K562 (cell line): ENCODE measurements at regions not wholly inside any gene's neighbourhood (a gene's known extent, or its start where the extent isn't known, plus 50 kb on each side); places are given as distances from the start of the nearest gene placed in this dataset.

Experiments used
- ATAC-seq: fragments of 200-7000 bp; cut with Tn5 transposase; 3 replicates; pipeline ENCODE4 v1.9.1; 2020; ENCODE audit warnings: moderate library complexity
- BruUV-seq: library from RNA; stranded (reverse); fragments of 400-500 nt; replicated peaks from 2 replicates; lab custom pipeline; 2021; lab: Mats Ljungman, UMichigan
- CTCF ChIA-PET: fragments of 300-600 bp; formaldehyde crosslinking; extraction: SDS; loops from one replicate; lab custom pipeline; 2021; ENCODE audit warnings: low intra/inter-chr PET ratio; lab: Yijun Ruan, JAX
- POLR2A ChIA-PET: fragments of 300-600, 350-650 bp; sonication (Branson Sonifier 250); formaldehyde crosslinking; extraction: SDS; loops from one replicate; lab custom pipeline; 2021; ENCODE audit warnings: antibody characterized with exemption, inconsistent platforms; lab: Yijun Ruan, JAX
- DNase-seq, 4 experiments: peaks; one replicate each; pipeline versions ENCODE4 v3.0.0 to v3.0.0-alpha.2; 2011 to 2018; ENCODE audit warnings: low spot score in 3 of 4, mixed read lengths in 3 of 4; ENCODE audit errors: extremely low read depth in 1 of 4
- FAIRE-seq: peaks from 2 replicates; lab custom pipeline; 2011; peaks lifted over from hg19 to GRCh38; lab: Jason Lieb, UNC
- H2AFZ ChIP-seq: 2 replicates; pipeline ENCODE4 v1.6.0; 2011; ENCODE audit warnings: low read depth, low read length, control low read depth, inconsistent platforms
- H3K27ac ChIP-seq: fragments of 200-600 bp; 3 replicates; pipeline ENCODE4 v1.8.0; 2011; ENCODE audit warnings: low read depth, mild to moderate bottlenecking, control low read depth, inconsistent platforms, low read length, moderate library complexity, mixed read lengths; ENCODE audit errors: extremely low read depth
- H3K27me3 ChIP-seq, 2 experiments: fragments of 300-600 bp in 1 of 2; 2 replicates in 1 of 2; 3 replicates in 1 of 2; pipeline versions ENCODE4 v1.6.0 to v1.8.0; 2011; ENCODE audit warnings: inconsistent platforms in 2 of 2, low read length in 2 of 2, mild to moderate bottlenecking in 1 of 2, mixed read lengths in 1 of 2, moderate library complexity in 1 of 2; ENCODE audit not compliant: control insufficient read depth in 2 of 2, insufficient read depth in 2 of 2
- H3K36me3 ChIP-seq: fragments of 300-600 bp; 3 replicates; pipeline ENCODE4 v1.8.0; 2011; ENCODE audit warnings: mild to moderate bottlenecking, low read length, inconsistent platforms; ENCODE audit not compliant: control insufficient read depth, insufficient read depth
- H3K4me1 ChIP-seq, 2 experiments: fragments of 200-600 bp in 1 of 2; replicated peaks in 1 of 2; 2 replicates in 1 of 2; 3 replicates in 1 of 2; pipeline versions ENCODE4 v1.5.1 to v1.8.0; 2011; ENCODE audit warnings: inconsistent platforms in 2 of 2, low read length in 2 of 2, mild to moderate bottlenecking in 1 of 2, mixed read lengths in 1 of 2, moderate library complexity in 1 of 2; ENCODE audit not compliant: control insufficient read depth in 2 of 2, insufficient read depth in 2 of 2
- H3K4me2 ChIP-seq: 2 replicates; pipeline ENCODE4 v1.6.1; 2011; ENCODE audit warnings: low read length, control low read depth, inconsistent platforms, mixed read lengths; ENCODE audit not compliant: insufficient read depth
- H3K4me3 ChIP-seq: fragments of 200-600 bp; sonication (generic), shearing (Covaris generic); 2 replicates; pipeline ENCODE4 v1.5.1; 2016; ENCODE audit warnings: control low read depth, inconsistent platforms
- H3K79me2 ChIP-seq: fragments of 200-600 bp; 3 replicates; pipeline ENCODE4 v1.8.0; 2011; ENCODE audit warnings: low read length, inconsistent platforms; ENCODE audit not compliant: control insufficient read depth, insufficient read depth
- H3K9ac ChIP-seq, 2 experiments: 2 replicates each; pipeline versions ENCODE4 v1.6.0 to v1.6.1; 2011; ENCODE audit warnings: low read depth in 2 of 2, low read length in 2 of 2, control low read depth in 1 of 2, inconsistent platforms in 1 of 2, mild to moderate bottlenecking in 1 of 2, mixed read lengths in 1 of 2; ENCODE audit not compliant: insufficient read depth in 1 of 2
- H3K9me1 ChIP-seq: one replicate; pipeline ENCODE4 v1.6.0; 2011; ENCODE audit warnings: inconsistent platforms, mild to moderate bottlenecking, low read length, moderate library complexity; ENCODE audit not compliant: control insufficient read depth, insufficient read depth
- H3K9me3 ChIP-seq: replicated peaks from 2 replicates; pipeline ENCODE4 v1.5.1; 2011; ENCODE audit warnings: low read depth, low read length, inconsistent platforms; ENCODE audit not compliant: control insufficient read depth, insufficient read depth
- H4K20me1 ChIP-seq: replicated peaks from 2 replicates; pipeline ENCODE4 v1.6.1; 2011; ENCODE audit warnings: low read length, inconsistent platforms, mixed read lengths; ENCODE audit not compliant: control insufficient read depth, insufficient read depth
- CHD1 ChIP-seq: fragments of 200-600 bp; sonication (generic); IDR thresholded peaks from one replicate; pipeline ENCODE4 v1.6.1; 2012; ENCODE audit warnings: mild to moderate bottlenecking, moderate library complexity, low read length, inconsistent platforms
- GATAD2B ChIP-seq: fragments of 450-650 bp; IDR thresholded peaks from 2 replicates; pipeline ENCODE4 v1.6.1; 2017; ENCODE audit warnings: mild to moderate bottlenecking, borderline replicate concordance
- MYBL2 ChIP-seq, 2 experiments: fragments of 450-650 bp in 1 of 2; sonication (generic) in 1 of 2; formaldehyde crosslinking in 1 of 2; IDR thresholded peaks; 2 replicates each; pipeline versions ENCODE4 v1.6.1 to v1.8.1; 2017 to 2022; ENCODE audit warnings: borderline replicate concordance in 1 of 2, inconsistent platforms in 1 of 2, low read depth in 1 of 2, mild to moderate bottlenecking in 1 of 2, missing genetic modification reagents in 1 of 2, moderate library complexity in 1 of 2
- NR3C1 ChIP-seq: sonication (generic); formaldehyde crosslinking; IDR thresholded peaks from 2 replicates; pipeline ENCODE4 v1.8.1; 2022; ENCODE audit warnings: missing genetic modification reagents
- RBM25 ChIP-seq: fragments of 200-400 bp; formaldehyde crosslinking; IDR thresholded peaks from 2 replicates; pipeline ENCODE4 v1.6.1; 2018; ENCODE audit warnings: low read length, low read depth, moderate library complexity; ENCODE audit not compliant: severe bottlenecking
- ZBED1 ChIP-seq: IDR thresholded peaks from 2 replicates; pipeline ENCODE4 v1.6.1; 2014
- ZFP1 ChIP-seq: fragments of 450-650 bp; formaldehyde crosslinking; IDR thresholded peaks from 2 replicates; pipeline ENCODE4 v1.4.0; 2020; ENCODE audit warnings: mild to moderate bottlenecking, mixed read lengths
- WGBS: fragments of 100-300 bp; shearing (Covaris generic); methylation state at CpG from one replicate; pipeline ENCODE4 v1.1.6; 2016; ENCODE audit warnings: low coverage, mixed read lengths; ENCODE audit not compliant: insufficient coverage; ENCODE audit errors: missing lambda C conversion rate; 5-methylcytosine and 5-hydroxymethylcytosine counted together
- in situ Hi-C: fragments of 300-500 bp; cut with MboI; formaldehyde crosslinking; loops from 4 replicates; pipeline ENCODE4 v1.15.0; 2018; ENCODE audit warnings: inconsistent platforms, mixed read lengths
- intact Hi-C: fragments of 100-400 bp; cut with micrococcal nuclease; formaldehyde crosslinking; loops from 2 replicates; pipeline ENCODE4 v1.14.2; 2022
- TF ChIP-seq, protein P1 (sequence below): fragments of 450-650 bp; IDR thresholded peaks from 2 replicates; pipeline ENCODE4 v1.6.1; 2018; ENCODE audit warnings: mild to moderate bottlenecking, low read depth; ENCODE audit not compliant: partially characterized antibody

GRCh38 chr16:25544294-25544693 lies 147.5 kb upstream of the HS3ST4 start:
- no TSS peak for BruUV-seq
- FAIRE-seq = no peak
- Histone ChIP-seq H3K36me3 (no peaks in the 10 kb centered on the region), H3K27me3 (0 out of 5 replicates have a peak, but pooled peaks cover 0 to 3% of the 10 kb centered on the region in 2 experiments), H3K4me3 (no peak overlapping the region), H3K79me2 (no peaks in the 10 kb centered on the region), H3K9me3 (no peaks in the 10 kb centered on the region), H3K4me1 (no peaks in the 10 kb centered on the region), H3K27ac (no peak overlapping the region), H3K9me1 (no peaks in the 10 kb centered on the region), H4K20me1 (no peaks in the 10 kb centered on the region), H3K9ac (no peak overlapping the region), H3K4me2 (no peak overlapping the region), H2AFZ (no peak overlapping the region)
- ChIA-PET POLR2A (no interaction called here), CTCF (no interaction called here)
- DNase-seq = no peak
- WGBS = 8% methylated on average over 3 of the region's 3 CpGs
- TF ChIP-seq GATAD2B = no peak
- no peak for TF ChIP-seq NR3C1 (CRISPR knock-in tag)
- TF ChIP-seq CHD1 = no peak
- TF ChIP-seq MYBL2 (IDR thresholded peaks at IDR 0.05; ENCODE audit: low read depth) = no peak
- TF ChIP-seq MYBL2 (CRISPR knock-in tag; IDR thresholded peaks at IDR 0.05; ENCODE audit: borderline replicate concordance) = no peak
- no peak for TF ChIP-seq ZBED1
- peak; percentile 34 for TF ChIP-seq RBM25
- no peak for TF ChIP-seq ZFP1 (CRISPR knock-in tag)
- in situ Hi-C loops = no loop called here
- ATAC-seq = no peak
- intact Hi-C loops = no loop called here

DNA sequence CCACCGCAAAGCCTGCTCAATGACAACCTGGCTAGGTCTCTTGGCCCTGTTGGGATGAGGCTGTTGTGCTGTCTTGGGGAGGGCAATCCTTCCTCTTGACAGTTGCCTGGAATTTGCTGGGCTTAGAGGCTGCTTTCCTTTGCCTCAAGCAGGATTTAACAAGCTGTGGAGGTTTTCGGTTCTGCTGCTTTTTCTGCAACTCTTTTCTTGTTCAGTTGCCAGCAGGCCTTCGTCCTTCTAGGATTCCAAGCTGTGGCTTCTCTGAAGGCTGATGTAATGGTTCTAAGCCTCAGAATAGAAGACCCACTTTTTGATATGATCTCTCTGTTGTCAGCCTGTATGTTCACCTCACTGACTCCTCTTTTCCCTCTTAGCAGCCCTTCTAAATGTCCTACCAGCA lies 149.5 kb upstream of the HS3ST4 start:
- Histone ChIP-seq H3K4me3 (no peak overlapping the region), H3K27ac (no peak overlapping the region)
- TF ChIP-seq, protein P1, sequence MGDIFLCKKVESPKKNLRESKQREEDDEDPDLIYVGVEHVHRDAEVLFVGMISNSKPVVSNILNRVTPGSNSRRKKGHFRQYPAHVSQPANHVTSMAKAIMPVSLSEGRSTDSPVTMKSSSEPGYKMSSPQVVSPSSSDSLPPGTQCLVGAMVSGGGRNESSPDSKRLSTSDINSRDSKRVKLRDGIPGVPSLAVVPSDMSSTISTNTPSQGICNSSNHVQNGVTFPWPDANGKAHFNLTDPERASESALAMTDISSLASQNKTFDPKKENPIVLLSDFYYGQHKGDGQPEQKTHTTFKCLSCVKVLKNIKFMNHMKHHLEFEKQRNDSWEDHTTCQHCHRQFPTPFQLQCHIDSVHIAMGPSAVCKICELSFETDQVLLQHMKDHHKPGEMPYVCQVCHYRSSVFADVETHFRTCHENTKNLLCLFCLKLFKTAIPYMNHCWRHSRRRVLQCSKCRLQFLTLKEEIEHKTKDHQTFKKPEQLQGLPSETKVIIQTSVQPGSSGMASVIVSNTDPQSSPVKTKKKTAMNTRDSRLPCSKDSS = no peak
- TF ChIP-seq, all 486 proteins: peak for 0
- no peaks in the 10 kb centered on the region for H3K36me3 ChIP-seq
- DNase-seq = no peak
- in situ Hi-C loops (no loop called here), intact Hi-C loops (no loop called here)
- no TSS peak for BruUV-seq
- ChIA-PET CTCF (no interaction called here), POLR2A (no interaction called here)
- no peaks in the 10 kb centered on the region for H3K9me3 ChIP-seq
- no peaks in the 10 kb centered on the region; the same call in 1 of the 2 replicates for H4K20me1 ChIP-seq
- H3K27me3 ChIP-seq = peaks cover 2 to 8% of the 10 kb centered on the region in 2 experiments; a peak in 2 of 5 replicates
- ATAC-seq = no peak
- 0% methylated on average over 3 of the region's 3 CpGs for WGBS
- FAIRE-seq = no peak
- H3K4me2 ChIP-seq = no peak overlapping the region
- no peaks in the 10 kb centered on the region for H3K9me1 ChIP-seq
- H3K79me2 ChIP-seq = no peaks in the 10 kb centered on the region
- H2AFZ ChIP-seq = no peak overlapping the region
- no peak overlapping the region for H3K9ac ChIP-seq
- H3K4me1 ChIP-seq = no peaks in the 10 kb centered on the region
